IPS DF 4.7 (cell line): ENCODE measurements at regions not wholly inside any gene's neighbourhood (a gene's known extent, or its start where the extent isn't known, plus 50 kb on each side); places are given as distances from the start of the nearest gene placed in this dataset.
A peak's percentile ranks its signal among the peaks of the same experiment; 100 is the strongest.

Source experiments
- DNase-seq: peaks from one replicate; pipeline ENCODE4 v3.0.0-alpha.2; 2013; ENCODE audit warnings: low spot score; ENCODE audit errors: extremely low read depth

DNA sequence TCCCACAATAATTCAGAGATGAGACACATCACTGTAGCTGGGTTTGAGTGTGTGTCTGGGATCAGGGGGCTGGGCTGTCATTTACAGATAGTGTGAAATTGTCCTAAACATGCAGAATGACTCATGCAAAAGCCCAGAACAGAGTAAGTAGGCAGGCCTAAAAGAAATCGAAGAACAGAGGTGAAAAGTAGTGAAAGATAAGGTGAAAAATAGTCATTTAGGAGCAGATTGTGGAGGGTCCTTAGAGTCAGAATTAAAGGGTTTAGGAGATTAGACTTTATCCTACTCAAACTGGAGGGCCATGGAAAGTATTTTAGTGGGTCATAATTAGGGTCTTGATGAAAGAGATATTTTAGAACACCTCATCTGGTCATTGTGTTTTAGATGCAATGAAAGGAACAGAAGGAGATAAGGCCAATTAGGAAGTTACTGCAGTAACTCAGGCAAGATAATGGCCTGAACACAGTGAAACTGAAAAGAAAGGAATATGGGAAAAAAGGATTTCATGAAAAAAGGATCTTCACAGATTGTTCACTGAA, 58.3 kb upstream of the NEBL start:
- DNase-seq = no peak

DNA sequence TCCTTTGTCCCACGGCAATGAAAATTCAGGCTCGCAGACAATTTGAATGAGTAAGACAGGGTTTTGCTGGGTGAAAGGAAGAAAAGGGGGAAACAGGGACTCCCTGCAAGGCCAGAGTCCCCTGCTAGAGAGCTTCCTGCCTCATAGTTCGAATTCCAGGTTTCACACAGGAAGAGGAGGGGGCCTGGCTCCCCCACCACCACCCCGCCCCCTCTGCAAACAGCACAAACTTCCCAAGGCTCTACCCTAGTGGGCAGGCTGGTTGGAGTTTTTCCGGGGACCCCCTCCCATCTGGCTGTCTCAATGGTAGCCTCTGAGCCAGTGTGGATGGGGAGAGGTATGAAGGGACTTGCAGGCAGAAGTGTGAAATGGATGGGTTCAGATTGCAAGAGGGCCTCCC, 57.4 kb upstream of the NEBL start:
- DNase-seq = peak; percentile 16

DNA sequence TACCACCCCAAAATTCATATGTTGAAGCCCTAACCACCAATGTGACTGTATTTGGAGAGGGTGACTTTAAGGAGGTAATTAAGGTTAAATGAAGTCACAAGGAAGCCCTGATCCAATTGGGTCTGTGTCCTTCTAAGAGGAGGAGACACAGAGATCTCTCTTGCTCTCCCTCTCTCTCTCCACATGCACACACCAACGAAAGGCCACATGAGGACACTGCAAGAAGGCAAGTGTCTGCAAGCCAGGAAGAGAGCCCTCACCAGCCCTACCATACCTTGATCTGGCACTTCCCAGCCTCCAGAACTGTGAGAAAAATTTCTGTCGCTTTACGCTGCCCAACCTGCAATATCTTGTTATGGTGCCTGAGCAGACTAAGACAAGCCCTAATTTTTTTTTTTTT, 56.0 kb upstream of the NEBL start:
- no peak for DNase-seq

DNA sequence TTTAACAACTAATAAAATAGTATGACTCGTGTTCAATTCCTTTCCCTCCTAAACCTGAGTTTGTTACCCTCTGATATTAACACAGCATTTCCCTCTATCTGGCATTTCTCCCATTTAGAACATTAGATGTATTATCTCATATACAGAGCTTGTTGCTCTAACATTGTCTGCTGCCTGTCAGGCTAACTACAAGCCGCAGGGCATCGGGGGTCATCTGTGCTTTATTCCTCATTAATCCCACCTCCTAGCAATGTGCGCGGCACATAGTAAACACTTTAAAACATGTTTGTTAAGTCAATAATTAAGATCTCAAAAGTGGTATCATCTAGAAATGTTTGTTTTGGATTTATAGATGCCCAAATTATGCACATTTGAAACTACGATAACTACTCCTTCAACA, 52.9 kb upstream of the NEBL start:
- DNase-seq = no peak

DNA sequence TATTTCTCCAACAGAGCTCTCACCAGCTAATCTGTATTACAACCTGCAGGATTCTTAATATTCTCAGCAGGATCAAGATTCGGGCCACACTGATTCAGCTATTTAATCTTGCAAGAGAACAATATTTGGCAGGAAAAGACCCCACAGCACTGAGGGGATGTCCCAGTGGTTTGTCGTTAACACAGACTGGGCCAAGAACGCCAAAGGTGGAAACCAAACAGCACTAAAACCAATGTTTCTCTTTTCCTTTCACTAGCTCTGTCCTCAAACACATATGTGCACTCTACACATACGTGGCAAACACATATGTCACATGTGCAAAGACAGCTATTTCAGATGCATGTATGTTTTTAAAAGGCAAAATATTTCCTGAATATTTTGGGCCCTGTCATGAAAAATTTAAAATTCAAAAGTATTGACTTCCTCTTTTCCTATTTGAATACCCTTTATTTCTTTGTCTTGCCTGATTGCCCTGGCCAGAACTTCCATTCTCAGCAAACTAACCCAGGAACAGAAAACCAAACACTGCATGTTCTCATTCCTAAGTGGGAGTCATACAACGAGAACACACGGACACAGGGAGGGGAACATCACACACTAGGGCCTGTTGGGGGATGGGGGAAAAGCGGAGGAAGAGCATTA, 51.7 kb upstream of the NEBL start:
- no peak for DNase-seq
